ENCODE measurements at regions not wholly inside any gene's neighbourhood (a gene's known extent, or its start where the extent isn't known, plus 50 kb on each side); places are given as distances from the start of the nearest gene placed in this dataset.

- no peak overlapping the region for H3K4me2 ChIP-seq
- H3K9me3 ChIP-seq: 0 out of 2 replicates have a peak, but pooled peaks cover 4% of the 10 kb centered on the region
- H3K4me1 ChIP-seq (ENCODE audit: control insufficient read depth in 1 of 2, insufficient read depth in 2 of 2, low read depth in 1 of 2, low read length in 1 of 2): no peaks in the 10 kb centered on the region
- H4K20me1 ChIP-seq (ENCODE audit: insufficient read depth): no peaks in the 10 kb centered on the region
- no peaks in the 10 kb centered on the region for H3K79me2 ChIP-seq (ENCODE audit: insufficient read depth)
- H3K27ac ChIP-seq (ENCODE audit: low read depth in 2 of 2, low read length in 1 of 2): no peak overlapping the region
- no peak overlapping the region for H2AFZ ChIP-seq (ENCODE audit: low read depth)
- DNase-seq: no peak
- H3K36me3 ChIP-seq (replicated peaks in 1 of 2; ENCODE audit: control insufficient read depth in 1 of 2, insufficient read depth in 2 of 2, low read length in 1 of 2): no peaks in the 10 kb centered on the region
- H3K9ac ChIP-seq: no peak overlapping the region
- ChIA-PET CTCF (interaction anchor here (1.1 kb wide), 1 partner anchor 11 kb away, joined by 3 read pairs; no protein-coding TSS in a partner anchor), POLR2A (no interaction called here)
- H3F3A ChIP-seq (replicated peaks; ENCODE audit: insufficient read depth): no peaks in the 10 kb centered on the region
- TF ChIP-seq RCOR1 (IDR thresholded peaks at IDR 0.05; ENCODE audit: low read length) (no peak), SIN3A (IDR thresholded peaks at IDR 0.05; ENCODE audit: borderline replicate concordance, low read depth, low read length) (no peak), YY1 (IDR thresholded peaks at IDR 0.05; ENCODE audit: low read depth) (no peak), SMC3 (IDR thresholded peaks at IDR 0.05; ENCODE audit: low read depth, low read length) (no peak), RXRA (IDR thresholded peaks at IDR 0.05; ENCODE audit: borderline replicate concordance, low read depth) (no peak), CHD2 (IDR thresholded peaks at IDR 0.05; ENCODE audit: low read length, partially characterized antibody) (no peak), TAF1 (IDR thresholded peaks at IDR 0.05; ENCODE audit: borderline replicate concordance, low read depth, low read length) (no peak), FOSL2 (IDR thresholded peaks at IDR 0.05; ENCODE audit: borderline replicate concordance, low read depth) (no peak), EP300 (IDR thresholded peaks at IDR 0.05; ENCODE audit: borderline replicate concordance in 1 of 2, low read depth in 1 of 2, low read length in 1 of 2) (no peak), REST (IDR thresholded peaks at IDR 0.05; ENCODE audit: low read depth, low read length) (no peak), USF2 (IDR thresholded peaks at IDR 0.05; ENCODE audit: borderline replicate concordance, low read depth, low read length) (no peak)
- TF ChIP-seq, protein P1, sequence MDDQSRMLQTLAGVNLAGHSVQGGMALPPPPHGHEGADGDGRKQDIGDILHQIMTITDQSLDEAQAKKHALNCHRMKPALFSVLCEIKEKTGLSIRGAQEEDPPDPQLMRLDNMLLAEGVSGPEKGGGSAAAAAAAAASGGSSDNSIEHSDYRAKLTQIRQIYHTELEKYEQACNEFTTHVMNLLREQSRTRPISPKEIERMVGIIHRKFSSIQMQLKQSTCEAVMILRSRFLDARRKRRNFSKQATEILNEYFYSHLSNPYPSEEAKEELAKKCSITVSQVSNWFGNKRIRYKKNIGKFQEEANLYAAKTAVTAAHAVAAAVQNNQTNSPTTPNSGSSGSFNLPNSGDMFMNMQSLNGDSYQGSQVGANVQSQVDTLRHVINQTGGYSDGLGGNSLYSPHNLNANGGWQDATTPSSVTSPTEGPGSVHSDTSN (IDR thresholded peaks at IDR 0.05): no peak
- TF ChIP-seq, protein P2, sequence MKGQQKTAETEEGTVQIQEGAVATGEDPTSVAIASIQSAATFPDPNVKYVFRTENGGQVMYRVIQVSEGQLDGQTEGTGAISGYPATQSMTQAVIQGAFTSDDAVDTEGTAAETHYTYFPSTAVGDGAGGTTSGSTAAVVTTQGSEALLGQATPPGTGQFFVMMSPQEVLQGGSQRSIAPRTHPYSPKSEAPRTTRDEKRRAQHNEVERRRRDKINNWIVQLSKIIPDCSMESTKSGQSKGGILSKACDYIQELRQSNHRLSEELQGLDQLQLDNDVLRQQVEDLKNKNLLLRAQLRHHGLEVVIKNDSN (IDR thresholded peaks at IDR 0.05; ENCODE audit: borderline replicate concordance, low read depth): no peak
- TF ChIP-seq, protein P3, sequence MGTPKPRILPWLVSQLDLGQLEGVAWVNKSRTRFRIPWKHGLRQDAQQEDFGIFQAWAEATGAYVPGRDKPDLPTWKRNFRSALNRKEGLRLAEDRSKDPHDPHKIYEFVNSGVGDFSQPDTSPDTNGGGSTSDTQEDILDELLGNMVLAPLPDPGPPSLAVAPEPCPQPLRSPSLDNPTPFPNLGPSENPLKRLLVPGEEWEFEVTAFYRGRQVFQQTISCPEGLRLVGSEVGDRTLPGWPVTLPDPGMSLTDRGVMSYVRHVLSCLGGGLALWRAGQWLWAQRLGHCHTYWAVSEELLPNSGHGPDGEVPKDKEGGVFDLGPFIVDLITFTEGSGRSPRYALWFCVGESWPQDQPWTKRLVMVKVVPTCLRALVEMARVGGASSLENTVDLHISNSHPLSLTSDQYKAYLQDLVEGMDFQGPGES (IDR thresholded peaks at IDR 0.05; ENCODE audit: low read depth, low read length): no peak
- H3K9me2 ChIP-seq: no peaks in the 10 kb centered on the region
- no peak overlapping the region for H3K4me3 ChIP-seq (ENCODE audit: low read depth in 2 of 2, low read length in 1 of 2)
- 12% methylated on average over 2 of the region's 2 CpGs for WGBS (ENCODE audit: low lambda C conversion rate)
- H3K27me3 ChIP-seq (ENCODE audit: insufficient read depth): peaks cover 16% of the 10 kb centered on the region; the same call in 1 of the 2 replicates
Observed at GRCh38 chr2:138956116-138956515, 175.9 kb upstream of the NXPH2 start.

All from SK-N-SH (cell line).